COLO668 (cell line): ENCODE measurements at regions not wholly inside any gene's neighbourhood (a gene's known extent, or its start where the extent isn't known, plus 50 kb on each side); places are given as distances from the start of the nearest gene placed in this dataset.

ENCODE experiments used
- DNase-seq: peaks from one replicate; lab custom pipeline; 2025; ENCODE audit not compliant: unreplicated experiment; lab: John Stamatoyannopoulos, UW

- no peak for DNase-seq
Measured at GRCh38 chr3:102141928-102142239, 292.6 kb downstream of the NFKBIZ start.

- DNase-seq: no peak
Measured at GRCh38 chr3:102142379-102143060, 292.3 kb upstream of the ZPLD1 start.

GRCh38 chr3:102143536-102143935 is 291.3 kb upstream of the ZPLD1 start:
- no peak for DNase-seq

GRCh38 chr3:102144063-102144462 is 290.8 kb upstream of the ZPLD1 start:
- DNase-seq: no peak

GRCh38 chr3:102148598-102149337 is 286.0 kb upstream of the ZPLD1 start:
- no peak for DNase-seq

GRCh38 chr3:102151935-102152334 is 282.9 kb upstream of the ZPLD1 start:
- no peak for DNase-seq

GRCh38 chr3:102156426-102156825 is 278.4 kb upstream of the ZPLD1 start:
- DNase-seq: no peak

- no peak for DNase-seq
Measured at GRCh38 chr3:102158080-102158740, 276.6 kb upstream of the ZPLD1 start.

GRCh38 chr3:102159810-102160451 is 274.9 kb upstream of the ZPLD1 start:
- DNase-seq: no peak

- DNase-seq: no peak
Measured at GRCh38 chr3:102161384-102162006, 273.3 kb upstream of the ZPLD1 start.

- DNase-seq: no peak
Measured at GRCh38 chr3:102162251-102162650, 272.6 kb upstream of the ZPLD1 start.

- no peak for DNase-seq
Measured at GRCh38 chr3:102163039-102163817, 271.6 kb upstream of the ZPLD1 start.

- DNase-seq: no peak
Measured at GRCh38 chr3:102163818-102164154, 271.0 kb upstream of the ZPLD1 start.

- DNase-seq: no peak
Measured at GRCh38 chr3:102165367-102165766, 269.4 kb upstream of the ZPLD1 start.

GRCh38 chr3:102169915-102170479 is 264.8 kb upstream of the ZPLD1 start:
- no peak for DNase-seq

GRCh38 chr3:102170545-102170944 is 264.3 kb upstream of the ZPLD1 start:
- DNase-seq: no peak

GRCh38 chr3:102174312-102174712 is 260.5 kb upstream of the ZPLD1 start:
- peak; percentile 7 for DNase-seq

GRCh38 chr3:102174832-102175374 is 259.9 kb upstream of the ZPLD1 start:
- no peak for DNase-seq

- DNase-seq: no peak
Measured at GRCh38 chr3:102176333-102177050, 258.3 kb upstream of the ZPLD1 start.
